HG03558 (cell line): ENCODE measurements at regions not wholly inside any gene's neighbourhood (a gene's known extent, or its start where the extent isn't known, plus 50 kb on each side); places are given as distances from the start of the nearest gene placed in this dataset.
"Not testable (repeated sequence)": the region's sequence is repeated elsewhere in the genome, so short reads cannot be mapped to it uniquely, and the experiment has no call there.

Experiments
- ATAC-seq: cut with Tn5 transposase; IDR thresholded peaks from one replicate; pipeline ENCODE4 v1.9.1; 2021; ENCODE audit warnings: moderate number of reproducible peaks; ENCODE audit not compliant: unreplicated experiment; ENCODE audit errors: extremely low read depth

DNA sequence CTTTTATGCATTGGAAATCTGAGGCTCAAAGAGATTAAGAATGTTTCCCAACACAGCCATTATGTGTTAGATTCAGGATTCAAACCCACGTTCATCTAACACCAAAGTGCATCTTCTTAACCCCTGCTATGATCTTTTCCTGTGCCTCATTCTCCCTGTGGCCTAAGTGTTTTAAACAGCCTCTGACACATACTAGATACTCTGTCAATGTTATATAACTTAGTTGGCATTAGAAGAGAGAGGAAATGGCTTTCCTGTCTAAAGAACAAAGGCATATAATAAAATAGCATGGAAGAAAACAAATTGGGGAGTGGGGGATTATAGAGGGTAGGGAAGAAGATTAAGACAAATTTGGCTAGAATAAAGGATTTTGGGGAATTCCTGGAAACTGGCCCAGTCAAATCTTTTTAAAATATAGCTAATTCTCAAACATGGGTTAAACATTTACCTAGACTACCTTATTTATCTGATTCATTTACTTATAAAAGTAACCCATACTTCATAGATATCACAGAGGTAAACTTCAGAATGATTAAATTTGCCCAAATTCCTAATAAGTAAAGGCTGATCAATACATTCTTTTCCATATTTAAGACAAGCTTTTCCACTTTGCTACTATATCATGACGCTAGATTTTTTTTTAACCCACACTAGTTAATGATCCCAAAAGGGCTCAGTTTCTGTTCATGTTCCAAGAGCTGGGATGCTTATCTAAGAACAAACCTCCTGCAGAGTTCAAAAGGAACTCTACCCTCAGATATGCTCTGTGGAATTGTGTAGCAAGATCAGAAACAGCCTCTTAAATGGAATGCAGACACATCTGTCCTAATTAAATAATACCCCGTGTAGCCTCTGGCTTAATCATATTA, 122.9 kb upstream of the PTPRG start:
- ATAC-seq = no peak

DNA sequence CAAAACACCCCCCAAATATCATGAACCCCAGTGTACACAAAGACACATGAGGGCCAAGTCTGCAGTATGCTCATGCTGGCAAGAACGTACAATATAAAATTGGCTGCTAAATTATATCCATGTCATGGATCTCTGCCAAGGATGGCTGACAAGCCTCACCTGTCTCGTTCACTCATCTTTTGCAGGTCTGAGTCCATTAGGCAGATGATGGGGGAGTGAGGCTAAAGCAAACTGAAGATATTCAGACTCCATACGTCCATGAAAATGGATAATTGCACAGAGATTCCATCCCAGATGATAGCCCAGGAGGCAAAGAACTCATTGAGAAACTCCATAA, 122.3 kb upstream of the PTPRG start:
- no peak for ATAC-seq

DNA sequence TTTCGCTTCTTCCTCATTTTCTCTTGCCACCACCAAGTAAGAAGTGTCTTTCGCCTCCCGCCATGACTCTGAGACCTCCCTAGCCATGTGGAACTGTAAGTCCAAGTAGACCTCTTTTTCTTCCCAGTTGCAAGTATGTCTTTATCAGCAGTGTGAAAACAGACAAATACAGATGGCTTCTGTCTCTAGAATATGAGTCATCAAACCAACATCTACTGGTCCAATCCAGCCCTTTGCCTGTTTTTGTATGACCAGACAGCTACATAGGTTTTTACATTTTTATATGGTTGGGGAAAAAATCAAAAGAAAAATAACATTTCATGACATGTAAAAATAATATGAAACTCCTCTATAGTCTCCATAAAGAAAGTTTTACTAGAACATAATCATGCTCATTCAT, 118.7 kb upstream of the PTPRG start:
- no peak for ATAC-seq

DNA sequence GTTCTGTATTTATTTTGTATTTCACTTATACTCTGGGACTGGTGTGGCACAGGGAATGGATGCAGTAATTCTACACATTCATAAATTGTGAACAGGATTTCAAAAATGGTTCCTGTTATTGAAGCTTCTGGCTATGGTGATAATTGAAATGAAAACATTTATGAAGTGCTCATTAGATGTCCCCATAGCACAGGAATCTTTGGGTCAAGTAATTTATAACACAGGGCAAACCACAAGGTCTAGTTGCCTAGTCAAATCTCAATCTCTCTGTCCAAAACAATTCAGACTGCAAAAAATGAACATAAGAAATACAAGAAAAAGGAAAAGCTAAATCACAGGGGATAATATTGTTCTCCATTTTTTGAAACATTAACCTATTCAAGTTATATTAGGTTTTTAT, 117.5 kb upstream of the PTPRG start:
- no peak for ATAC-seq

DNA sequence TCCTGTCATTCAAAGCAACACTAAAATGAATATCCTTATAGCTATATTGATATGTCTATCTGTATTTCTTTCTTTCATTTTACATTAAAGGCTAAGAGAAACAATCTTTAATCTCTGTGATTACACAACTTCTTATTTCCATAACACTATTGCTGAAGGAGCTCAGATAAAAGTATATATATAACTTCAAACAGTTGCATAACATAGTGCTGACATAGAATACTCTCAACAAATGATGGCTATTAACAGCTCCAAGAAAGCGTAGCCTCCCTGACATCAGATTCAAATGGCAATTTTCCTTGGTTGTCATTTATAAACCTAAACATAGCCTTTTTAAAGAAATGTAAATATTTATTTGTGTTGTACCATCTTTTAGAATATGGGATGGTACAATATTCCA, 116.6 kb upstream of the PTPRG start:
- ATAC-seq = no peak

DNA sequence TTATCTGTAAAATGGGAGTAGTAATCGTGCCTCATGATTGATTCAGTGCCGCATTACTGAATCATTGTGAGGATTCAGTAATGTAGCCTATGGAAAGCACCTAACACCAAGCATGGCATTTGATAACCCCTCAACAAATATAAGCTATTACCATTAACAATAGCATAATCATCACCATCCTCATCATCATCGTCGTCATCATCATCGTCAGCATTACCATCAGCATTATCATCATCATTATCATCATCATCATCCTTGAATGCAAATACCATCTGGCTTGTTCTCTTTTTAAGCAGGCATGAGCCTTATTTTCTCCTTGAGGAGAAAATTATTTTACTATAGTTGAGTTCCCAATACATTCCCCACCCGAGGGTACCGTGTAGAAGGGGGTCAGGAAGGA, 115.4 kb upstream of the PTPRG start:
- no peak for ATAC-seq

DNA sequence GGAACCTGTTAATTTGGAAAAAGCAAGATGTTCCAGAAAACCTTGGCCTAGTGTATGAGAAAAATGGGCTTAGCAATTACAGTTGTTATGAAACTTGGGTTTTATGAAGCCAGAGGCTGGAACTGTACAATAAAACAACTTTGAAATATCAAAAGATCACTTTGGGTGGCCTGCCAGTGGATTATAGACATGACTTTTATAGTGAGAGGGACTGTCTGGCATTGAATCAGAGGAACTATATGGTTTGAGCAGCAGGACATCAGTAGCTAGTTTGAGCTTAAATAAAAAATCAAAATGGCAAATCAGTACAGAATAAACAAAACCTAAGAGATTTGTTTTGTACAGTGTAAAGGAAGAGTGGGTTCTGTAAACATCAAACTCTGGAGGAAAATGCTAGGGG, 115.0 kb upstream of the PTPRG start:
- ATAC-seq = no peak

DNA sequence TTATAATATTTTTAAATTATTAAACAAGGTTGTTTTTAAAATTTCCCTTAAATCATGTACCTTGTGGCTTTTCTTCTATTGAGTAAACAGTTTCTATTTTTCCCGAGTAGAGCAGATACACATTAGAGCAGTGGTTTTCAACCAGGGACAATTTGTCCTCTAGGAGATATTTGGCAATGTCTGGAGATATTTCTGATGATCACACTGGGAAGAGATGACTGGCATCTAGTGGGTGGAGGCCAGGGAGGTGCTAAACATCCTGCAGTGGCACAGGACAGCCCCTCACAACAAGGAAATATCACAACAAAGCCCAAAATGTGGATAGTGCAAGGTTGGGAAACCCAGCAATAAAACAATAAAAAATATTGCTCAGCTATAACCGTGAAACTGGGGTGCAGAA, 113.0 kb upstream of the PTPRG start:
- no peak for ATAC-seq

DNA sequence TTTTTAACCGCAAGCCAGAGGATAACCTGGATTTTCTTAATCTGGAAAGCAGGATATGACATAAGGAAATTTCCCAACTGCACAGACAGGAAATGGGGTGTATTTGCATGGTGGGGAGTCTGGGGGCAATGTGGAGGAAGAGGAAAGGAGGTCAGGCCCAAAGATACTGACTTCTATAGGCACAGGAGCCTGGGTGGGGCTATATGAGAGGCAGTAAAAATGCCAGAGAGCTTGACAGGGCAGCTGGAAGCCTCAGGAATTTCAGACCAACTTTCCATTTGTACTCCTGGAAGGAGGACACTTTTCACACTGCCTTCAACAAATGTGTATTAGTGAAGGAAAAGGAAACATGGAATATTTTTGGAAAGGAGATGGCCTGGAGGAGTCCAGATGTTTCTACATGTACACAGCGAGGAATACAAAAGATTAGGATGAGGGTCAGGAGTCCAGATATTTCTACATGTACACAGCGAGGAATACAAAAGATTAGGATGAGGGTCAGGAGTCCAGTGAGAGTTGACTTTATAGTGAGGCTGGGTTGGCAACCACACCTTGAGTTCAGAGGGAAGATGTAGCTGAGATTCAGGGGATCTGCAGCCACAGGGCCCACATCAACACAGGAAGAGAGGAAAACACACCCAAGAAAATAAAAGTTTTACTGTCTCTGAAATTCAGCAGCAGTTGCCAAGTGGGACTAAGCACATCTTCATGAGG, 111.9 kb upstream of the PTPRG start:
- ATAC-seq = no peak

DNA sequence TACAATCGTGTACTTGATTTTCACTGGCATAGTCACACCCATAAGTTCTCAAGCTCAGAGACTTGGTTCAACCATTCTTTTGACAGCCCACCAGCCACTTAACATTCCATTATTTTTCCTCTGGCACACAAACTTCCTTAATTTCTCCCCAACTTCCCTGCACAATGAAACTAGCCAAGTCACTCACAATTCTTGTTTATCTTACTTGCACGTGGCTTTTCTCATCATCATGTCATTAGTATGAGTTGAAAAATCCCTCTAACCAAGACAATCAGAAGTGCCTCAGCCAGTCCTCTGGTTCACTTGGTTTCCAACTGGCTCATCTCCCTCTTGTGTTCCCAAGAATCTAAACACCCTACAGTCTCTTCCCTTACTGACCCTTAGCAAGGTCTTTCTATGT, 110.5 kb upstream of the PTPRG start:
- ATAC-seq = no peak

DNA sequence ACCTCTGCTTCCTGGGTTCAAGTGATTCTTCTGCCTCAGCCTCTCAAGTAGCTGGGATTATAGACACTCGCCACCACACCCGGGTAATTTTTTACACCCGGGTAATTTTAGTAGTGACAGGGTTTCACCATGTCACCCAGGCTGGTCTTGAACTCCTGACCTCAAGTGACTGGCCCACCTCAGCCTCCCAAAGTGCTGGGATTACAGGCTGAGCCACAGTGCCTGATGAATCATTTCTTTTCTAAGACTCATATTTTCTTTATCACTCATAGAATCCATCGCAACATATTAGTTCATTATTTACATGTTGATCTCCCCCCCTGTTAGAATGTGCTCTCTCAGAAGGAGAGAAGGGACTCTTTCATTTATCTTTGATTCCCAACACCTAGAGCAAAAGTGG, 109.5 kb upstream of the PTPRG start:
- no peak for ATAC-seq

DNA sequence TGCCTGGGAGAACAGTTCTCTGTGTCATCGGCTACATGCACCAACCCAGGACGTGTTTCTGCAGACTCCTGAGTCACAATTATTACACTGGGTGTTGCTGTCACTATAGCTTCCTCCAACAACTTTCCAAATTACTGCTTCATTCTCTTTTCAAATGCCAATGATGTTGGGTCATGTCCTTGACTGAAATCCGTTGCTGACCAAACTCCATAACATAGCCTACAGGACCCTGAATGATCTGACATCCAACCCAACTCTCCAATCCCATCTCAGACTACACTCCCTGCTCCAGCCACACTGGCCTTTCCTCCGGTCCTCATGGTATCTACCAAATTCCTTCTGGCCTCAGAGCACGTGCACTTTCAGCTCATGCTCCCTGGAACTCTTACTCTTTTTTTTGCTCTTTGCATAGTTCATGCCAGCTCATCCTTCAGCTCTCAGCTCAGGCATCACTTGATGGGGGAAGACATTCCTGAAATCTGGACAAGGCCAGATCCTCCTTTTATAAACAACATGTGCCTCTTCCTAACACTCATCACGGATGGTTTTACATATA, 108.8 kb upstream of the PTPRG start:
- no peak for ATAC-seq

DNA sequence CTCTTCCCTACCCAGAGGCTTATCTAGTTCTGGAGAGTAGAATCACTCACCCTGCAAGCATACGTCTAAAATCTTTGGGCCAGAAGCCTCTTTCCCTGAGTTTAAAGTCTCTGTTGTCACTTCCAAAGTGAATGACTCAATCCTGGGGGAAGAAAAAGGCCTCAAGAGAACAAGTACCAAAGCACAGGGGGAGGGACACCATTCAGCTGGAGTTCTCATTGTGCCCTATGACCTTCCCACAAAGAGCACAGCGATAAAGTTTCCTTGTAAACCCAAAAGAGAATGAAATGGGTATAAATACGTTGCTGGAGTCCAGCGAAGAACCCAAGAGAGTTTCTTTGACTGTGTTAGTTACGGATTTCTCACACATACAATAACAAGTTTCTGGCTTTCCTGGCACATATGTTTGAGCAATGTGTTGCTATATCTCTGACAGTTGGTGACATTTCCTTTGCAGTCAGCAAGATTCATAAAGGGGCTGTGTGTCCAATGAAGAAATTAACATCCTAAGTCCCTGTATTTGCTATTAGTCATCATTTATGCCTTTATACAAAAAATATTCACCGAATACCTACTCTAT, 107.3 kb upstream of the PTPRG start:
- ATAC-seq = no peak

DNA sequence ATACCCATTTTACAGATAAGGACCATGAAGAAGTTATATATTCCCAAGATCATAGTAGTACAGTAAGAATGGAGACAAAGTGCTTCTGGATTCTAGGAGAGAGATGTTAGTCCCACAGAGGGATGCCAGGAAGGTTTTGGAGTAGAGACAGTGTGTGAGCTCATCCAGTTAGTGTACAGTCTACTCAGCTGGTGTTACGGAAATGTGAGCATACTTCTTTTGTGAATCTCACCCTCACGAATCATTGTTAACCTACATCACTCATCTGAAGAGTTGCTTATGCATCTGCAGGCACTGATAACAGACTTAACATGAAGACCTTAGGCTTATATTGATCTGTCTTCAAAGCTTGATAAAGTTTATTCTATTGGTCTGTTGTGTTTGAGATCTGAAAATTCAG, 106.6 kb upstream of the PTPRG start:
- no peak for ATAC-seq

DNA sequence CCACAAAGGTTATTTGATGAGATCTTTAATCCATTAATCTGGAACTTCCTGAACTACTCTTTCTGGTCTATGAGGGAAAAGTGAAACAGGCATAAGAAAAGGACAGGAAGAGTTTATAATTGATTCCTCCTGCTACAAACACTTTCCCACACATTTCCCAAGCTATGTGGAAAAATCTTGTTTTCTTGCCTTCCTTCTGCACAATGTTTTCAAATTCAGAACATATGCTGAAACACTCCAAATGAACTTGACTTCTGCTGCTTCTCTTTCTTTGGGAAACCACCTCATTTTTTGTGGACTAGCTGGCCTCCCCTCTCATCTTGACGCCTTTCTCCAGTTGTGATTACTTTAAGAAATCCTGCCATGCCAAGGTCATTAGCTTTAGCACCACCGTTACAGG, 100.7 kb upstream of the PTPRG start:
- no peak for ATAC-seq

DNA sequence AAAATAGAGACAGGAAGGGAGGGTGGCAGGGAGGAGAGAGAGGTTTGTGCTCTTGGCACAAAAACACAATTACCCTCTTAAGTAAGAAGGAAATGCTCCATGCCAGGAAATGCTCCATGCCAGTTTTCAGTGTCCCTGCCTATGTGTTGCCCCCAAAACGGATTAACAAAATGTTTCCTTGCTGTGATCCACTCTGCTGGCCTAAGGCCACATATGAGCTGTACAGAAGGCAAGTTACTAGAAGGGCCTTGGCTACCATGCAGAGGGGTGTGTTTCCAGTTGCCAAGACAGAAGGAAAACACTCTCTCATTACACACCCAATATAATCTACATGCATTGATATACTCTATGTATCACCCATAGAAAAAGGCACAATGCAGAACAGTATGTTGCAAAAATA, 98.2 kb upstream of the PTPRG start:
- no peak for ATAC-seq

DNA sequence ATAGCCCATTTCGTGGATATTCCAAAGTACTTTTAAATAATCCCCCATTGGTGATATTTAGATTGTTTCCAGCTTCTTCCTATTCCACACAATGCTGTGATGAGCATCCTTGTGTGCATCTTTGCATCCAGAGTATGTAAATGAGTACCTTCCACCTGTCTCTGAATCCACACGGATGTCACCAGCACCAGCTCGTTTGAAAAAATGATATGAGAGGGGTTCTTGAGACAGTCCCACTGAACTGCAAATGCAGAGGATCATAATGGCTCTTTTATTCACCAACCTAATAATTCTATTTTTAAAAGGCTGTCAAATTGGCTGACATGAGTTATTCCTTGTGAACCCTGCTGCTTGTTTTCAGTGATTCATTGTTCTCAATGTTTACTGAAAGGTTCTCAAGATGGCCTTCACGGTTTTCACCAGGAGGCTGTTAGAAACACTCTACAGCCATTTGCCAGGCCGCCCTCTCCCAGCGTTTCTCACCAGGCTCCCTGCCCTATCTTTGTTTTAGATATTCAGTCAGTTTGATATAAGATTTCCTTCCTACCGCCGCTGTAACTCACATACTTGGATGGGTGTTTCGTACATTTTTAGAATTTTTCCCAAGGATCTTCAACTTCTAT, 96.7 kb upstream of the PTPRG start:
- ATAC-seq = no peak

DNA sequence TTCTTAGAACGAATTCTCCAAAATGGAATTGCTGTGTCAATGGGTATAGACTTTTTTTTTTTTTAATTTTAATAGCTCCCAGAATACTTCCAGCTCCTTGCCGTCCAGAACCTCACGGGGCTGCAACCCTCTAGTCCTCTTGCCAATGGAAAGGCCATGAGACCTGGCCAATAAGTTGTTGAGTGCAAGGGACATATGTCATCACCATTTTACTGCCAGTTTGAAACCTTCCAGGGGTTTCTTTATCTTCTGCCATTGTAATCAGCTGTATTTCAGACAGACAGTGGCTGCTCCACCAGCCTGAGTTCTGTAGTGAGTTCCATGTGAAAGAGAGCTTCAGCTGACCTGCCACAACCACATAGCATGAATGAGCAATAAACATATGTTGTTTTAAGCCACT, 95.0 kb upstream of the PTPRG start:
- ATAC-seq = no peak

DNA sequence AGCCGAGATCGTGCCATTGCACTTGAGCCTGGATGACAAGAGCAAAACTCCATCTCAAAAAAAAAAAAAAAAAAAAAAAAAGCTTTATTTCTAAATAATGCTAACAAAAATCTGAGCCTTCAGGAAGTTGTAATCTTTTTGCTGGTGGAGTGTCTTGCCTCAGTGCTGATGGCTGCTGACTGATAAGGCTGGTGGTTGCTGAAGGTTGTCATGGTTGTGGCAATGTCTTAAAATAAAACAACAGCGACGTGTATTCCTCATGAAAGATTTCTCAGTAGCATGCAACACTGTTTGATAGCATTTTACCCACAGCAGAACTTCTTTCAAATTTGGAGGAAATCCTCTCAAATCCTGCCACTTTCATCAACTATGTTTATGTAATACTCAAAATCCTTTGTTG, 77.4 kb upstream of the PTPRG start:
- ATAC-seq = no peak

DNA sequence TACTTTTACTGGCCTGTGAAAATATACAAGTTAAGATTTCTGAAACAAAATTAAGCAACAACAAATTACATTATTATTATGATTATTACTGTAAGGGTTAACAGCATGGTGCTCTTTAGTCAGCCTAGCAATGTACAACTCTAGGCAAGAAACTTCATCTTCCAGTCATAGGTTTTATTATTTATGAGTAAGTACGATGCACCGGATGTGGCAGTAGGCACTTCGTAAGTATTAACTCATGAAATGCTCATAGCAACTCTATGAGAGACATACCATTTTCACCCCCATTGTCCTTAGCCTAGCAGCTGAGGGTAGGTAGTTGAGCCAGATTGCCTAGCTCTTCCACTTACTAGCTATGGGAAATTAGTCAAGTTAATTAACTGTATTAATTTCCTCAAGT, 68.0 kb upstream of the PTPRG start:
- ATAC-seq = no peak

DNA sequence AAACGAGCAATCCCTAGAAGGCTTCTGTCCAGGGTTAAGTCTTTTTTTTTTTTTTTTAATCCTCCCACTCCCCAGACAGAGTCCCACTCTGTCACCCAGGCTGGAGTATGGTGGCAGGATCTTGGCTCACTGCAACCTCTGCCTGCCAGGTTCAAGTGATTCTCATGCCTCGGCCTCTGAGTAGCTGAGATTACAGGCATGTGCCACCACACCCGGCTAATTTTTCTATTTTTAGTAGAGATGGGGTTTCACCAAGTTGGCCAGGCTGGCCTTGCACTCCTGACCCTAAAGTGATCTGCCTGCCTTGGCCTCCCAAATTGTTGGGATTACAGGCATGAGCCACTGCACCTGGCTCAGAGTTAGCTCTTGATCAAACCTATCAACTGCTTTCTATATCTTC, 67.1 kb upstream of the PTPRG start:
- ATAC-seq = not testable (repeated sequence)
